ENCODE measurements at regions not wholly inside any gene's neighbourhood (a gene's known extent, or its start where the extent isn't known, plus 50 kb on each side); places are given as distances from the start of the nearest gene placed in this dataset.

- H3K27ac ChIP-seq: no peak overlapping the region
- no peaks in the 10 kb centered on the region for H3K4me1 ChIP-seq
- 88 to 95% (median 91%) methylated on average over 7 of the region's 7 CpGs for WGBS, 5 donors
- no peaks in the 10 kb centered on the region for H3K36me3 ChIP-seq
- no peak for DNase-seq
- H3K4me3 ChIP-seq: no peak overlapping the region
- no peak for TF ChIP-seq POLR2AphosphoS5 (IDR thresholded peaks at IDR 0.05)
- TF ChIP-seq EP300 (IDR thresholded peaks at IDR 0.05): no peak
- TF ChIP-seq POLR2A (IDR thresholded peaks at IDR 0.05): no peak
- TF ChIP-seq, protein P1, sequence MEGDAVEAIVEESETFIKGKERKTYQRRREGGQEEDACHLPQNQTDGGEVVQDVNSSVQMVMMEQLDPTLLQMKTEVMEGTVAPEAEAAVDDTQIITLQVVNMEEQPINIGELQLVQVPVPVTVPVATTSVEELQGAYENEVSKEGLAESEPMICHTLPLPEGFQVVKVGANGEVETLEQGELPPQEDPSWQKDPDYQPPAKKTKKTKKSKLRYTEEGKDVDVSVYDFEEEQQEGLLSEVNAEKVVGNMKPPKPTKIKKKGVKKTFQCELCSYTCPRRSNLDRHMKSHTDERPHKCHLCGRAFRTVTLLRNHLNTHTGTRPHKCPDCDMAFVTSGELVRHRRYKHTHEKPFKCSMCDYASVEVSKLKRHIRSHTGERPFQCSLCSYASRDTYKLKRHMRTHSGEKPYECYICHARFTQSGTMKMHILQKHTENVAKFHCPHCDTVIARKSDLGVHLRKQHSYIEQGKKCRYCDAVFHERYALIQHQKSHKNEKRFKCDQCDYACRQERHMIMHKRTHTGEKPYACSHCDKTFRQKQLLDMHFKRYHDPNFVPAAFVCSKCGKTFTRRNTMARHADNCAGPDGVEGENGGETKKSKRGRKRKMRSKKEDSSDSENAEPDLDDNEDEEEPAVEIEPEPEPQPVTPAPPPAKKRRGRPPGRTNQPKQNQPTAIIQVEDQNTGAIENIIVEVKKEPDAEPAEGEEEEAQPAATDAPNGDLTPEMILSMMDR (IDR thresholded peaks at IDR 0.05): no peak
- no peaks in the 10 kb centered on the region for H3K9me3 ChIP-seq
- intact Hi-C loops (cut with DNase I; ENCODE audit: low total_unique reads): no loop called here
- H3K27me3 ChIP-seq: no peaks in the 10 kb centered on the region
Measured at GRCh38 chr9:113665756-113666155, 202.2 kb downstream of the RGS3 start.

DNA sequence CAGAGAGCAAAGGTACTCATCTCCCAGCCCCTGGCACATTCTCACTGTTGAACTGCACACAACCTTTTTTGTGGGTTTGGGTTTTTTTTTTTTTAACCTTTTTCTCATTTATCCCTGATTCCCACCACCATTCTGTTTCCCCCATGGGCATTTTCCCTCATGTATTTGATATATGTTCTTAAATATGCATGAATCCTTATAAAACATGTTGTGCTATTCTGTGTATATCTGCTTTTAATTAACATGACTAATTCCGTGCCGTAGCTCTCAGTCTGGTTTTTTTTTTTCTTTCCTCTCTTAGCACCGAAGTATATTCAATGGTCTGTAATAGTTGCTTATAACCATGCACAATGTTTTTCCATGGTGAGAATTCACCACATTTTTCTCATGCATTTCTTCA is 204.5 kb downstream of the RGS3 start:
- intact Hi-C loops (cut with DNase I; ENCODE audit: low total_unique reads): no loop called here
- TF ChIP-seq EP300 (IDR thresholded peaks at IDR 0.05): no peak
- TF ChIP-seq, protein P1 (IDR thresholded peaks at IDR 0.05): no peak
- TF ChIP-seq POLR2AphosphoS5 (IDR thresholded peaks at IDR 0.05): no peak
- no peak for TF ChIP-seq POLR2A (IDR thresholded peaks at IDR 0.05)
- WGBS, 5 donors: 80 to 93% (median 89%) methylated on average over 3 of the region's 3 CpGs

GRCh38 chr9:113669522-113670115 is 206.1 kb downstream of the RGS3 start:
- intact Hi-C loops (cut with DNase I; ENCODE audit: low total_unique reads): no loop called here

More for the DNA sequence above, 204.5 kb downstream of the RGS3 start:
- H3K27ac ChIP-seq: no peak overlapping the region
- no peaks in the 10 kb centered on the region for H3K27me3 ChIP-seq
- no peaks in the 10 kb centered on the region for H3K9me3 ChIP-seq
- no peaks in the 10 kb centered on the region for H3K36me3 ChIP-seq
- H3K4me1 ChIP-seq: no peaks in the 10 kb centered on the region
- no peak for DNase-seq
- no peak overlapping the region for H3K4me3 ChIP-seq

GRCh38 chr9:113673726-113674125 is 202.4 kb upstream of the ZNF618 start:
- H3K27ac ChIP-seq: no peak overlapping the region
- H3K9me3 ChIP-seq: no peaks in the 10 kb centered on the region
- H3K36me3 ChIP-seq: no peaks in the 10 kb centered on the region
- DNase-seq: no peak
- H3K4me1 ChIP-seq: no peaks in the 10 kb centered on the region
- intact Hi-C loops (cut with DNase I; ENCODE audit: low total_unique reads): no loop called here
- no peak overlapping the region for H3K4me3 ChIP-seq
- TF ChIP-seq POLR2A (IDR thresholded peaks at IDR 0.05) (no peak), POLR2AphosphoS5 (IDR thresholded peaks at IDR 0.05) (no peak), EP300 (IDR thresholded peaks at IDR 0.05) (no peak)
- TF ChIP-seq, protein P1 (IDR thresholded peaks at IDR 0.05): no peak
- peaks cover 0 to 14% (median 0%) of the 10 kb centered on the region in 3 donors for H3K27me3 ChIP-seq
- WGBS, 5 donors: 66 to 78% (median 75%) methylated on average over 7 of the region's 7 CpGs

More at GRCh38 chr9:113669522-113670115, 206.1 kb downstream of the RGS3 start:
- DNase-seq: no peak
- Histone ChIP-seq H3K4me3 (no peak overlapping the region), H3K27me3 (peaks cover 0 to 9% (median 0%) of the 10 kb centered on the region in 3 donors), H3K36me3 (no peaks in the 10 kb centered on the region), H3K4me1 (no peaks in the 10 kb centered on the region), H3K9me3 (no peaks in the 10 kb centered on the region), H3K27ac (no peak overlapping the region)
- TF ChIP-seq POLR2A (IDR thresholded peaks at IDR 0.05) (no peak), EP300 (IDR thresholded peaks at IDR 0.05) (no peak), POLR2AphosphoS5 (IDR thresholded peaks at IDR 0.05) (no peak)
- TF ChIP-seq, protein P1 (IDR thresholded peaks at IDR 0.05): no peak
- 68 to 94% (median 84%) methylated on average over 4 of the region's 4 CpGs for WGBS, 5 donors
